Prostate gland (tissue), 2 donors: ENCODE measurements at regions not wholly inside any gene's neighbourhood (a gene's known extent, or its start where the extent isn't known, plus 50 kb on each side); places are given as distances from the start of the nearest gene placed in this dataset.

Experiments
- DNase-seq: peaks from one replicate; pipeline ENCODE4 v3.0.0-alpha.2; 2019; ENCODE audit warnings: low spot score
- H3K27ac ChIP-seq, 2 donors: fragments of 200-600 bp; sonication (generic); 2 replicates each; pipeline ENCODE4 v1.5.1; 2017 to 2019
- H3K27me3 ChIP-seq: fragments of 200-600 bp; sonication (generic); replicated peaks from 2 replicates; pipeline ENCODE4 v1.5.1; 2019; ENCODE audit not compliant: insufficient read depth
- H3K36me3 ChIP-seq, 2 donors: fragments of 200-600 bp; sonication (generic); 1 replicate in 1 of 2; 2 replicates in 1 of 2; pipeline versions ENCODE4 v1.5.1 to v1.8.1; 2017 to 2019
- H3K4me1 ChIP-seq: fragments of 200-600 bp; sonication (generic); replicated peaks from 2 replicates; pipeline ENCODE4 v1.5.1; 2019
- H3K4me3 ChIP-seq, 2 donors: fragments of 200-600 bp; sonication (generic); 2 replicates each; pipeline ENCODE4 v1.5.1; 2017 to 2019
- H3K9me3 ChIP-seq: fragments of 200-600 bp; sonication (generic); 2 replicates; pipeline ENCODE4 v1.5.1; 2017
- CTCF ChIP-seq, 4 experiments: fragments of 200-600 bp in 2 of 4; fragments of 450-650 bp in 2 of 4; sonication (generic) in 2 of 4; IDR thresholded peaks; 1 replicate in 3 of 4; 2 replicates in 1 of 4; pipeline ENCODE4 v1.5.1; 2016 to 2019; ENCODE audit warnings: antibody characterized with exemption in 4 of 4, mild to moderate bottlenecking in 2 of 4, moderate library complexity in 2 of 4
- POLR2A ChIP-seq: fragments of 450-650 bp; IDR thresholded peaks from one replicate; pipeline ENCODE4 v1.6.1; 2016; ENCODE audit warnings: antibody characterized with exemption, mild to moderate bottlenecking
- POLR2AphosphoS5 ChIP-seq: sonication (generic); formaldehyde crosslinking; IDR thresholded peaks from one replicate; pipeline ENCODE4 v1.6.1; 2017; ENCODE audit warnings: antibody characterized with exemption
- WGBS: methylation state at CpG from one replicate; pipeline ENCODE4 v1.1.5; 2018; 5-methylcytosine and 5-hydroxymethylcytosine counted together
- intact Hi-C: fragments of 100-400 bp; cut with DNase I; formaldehyde crosslinking; loops from one replicate; pipeline ENCODE4 v1.14.2; 2022

- H3K9me3 ChIP-seq = no peaks in the 10 kb centered on the region
- no peak for DNase-seq
- no peak overlapping the region for H3K27ac ChIP-seq
- no peaks in the 10 kb centered on the region for H3K27me3 ChIP-seq
- intact Hi-C loops = no loop called here
- H3K4me3 ChIP-seq = no peak overlapping the region
- no peaks in the 10 kb centered on the region for H3K4me1 ChIP-seq
- TF ChIP-seq CTCF (IDR thresholded peaks at IDR 0.05) = no peak
- TF ChIP-seq POLR2A = no peak
- WGBS = 91% methylated on average over 3 of the region's 3 CpGs
- H3K36me3 ChIP-seq = no peaks in the 10 kb centered on the region
Observed at GRCh38 chr4:10743357-10743756, 58.8 kb upstream of the CLNK start.

- Histone ChIP-seq H3K27ac (no peak overlapping the region), H3K27me3 (no peaks in the 10 kb centered on the region), H3K36me3 (no peaks in the 10 kb centered on the region), H3K9me3 (no peaks in the 10 kb centered on the region), H3K4me1 (no peaks in the 10 kb centered on the region), H3K4me3 (no peak overlapping the region)
- no peak for DNase-seq
- no peak for TF ChIP-seq POLR2AphosphoS5
- TF ChIP-seq CTCF (IDR thresholded peaks at IDR 0.05) = no peak
- no peak for TF ChIP-seq POLR2A
- WGBS = 85% methylated on average over 1 of the region's 1 CpG
- intact Hi-C loops = no loop called here
Observed at GRCh38 chr4:10741961-10742699, 57.6 kb upstream of the CLNK start.

- H3K27me3 ChIP-seq = no peaks in the 10 kb centered on the region
- H3K27ac ChIP-seq = no peak overlapping the region
- H3K4me3 ChIP-seq = no peak overlapping the region
- H3K36me3 ChIP-seq = no peaks in the 10 kb centered on the region
- no peaks in the 10 kb centered on the region for H3K4me1 ChIP-seq
- intact Hi-C loops = no loop called here
- WGBS = 54% methylated on average over 4 of the region's 4 CpGs
- TF ChIP-seq CTCF (IDR thresholded peaks at IDR 0.05) (no peak), POLR2AphosphoS5 (no peak), POLR2A (no peak)
- no peaks in the 10 kb centered on the region for H3K9me3 ChIP-seq
- no peak for DNase-seq
Observed at GRCh38 chr4:10740891-10741620, 56.5 kb upstream of the CLNK start.

- Histone ChIP-seq H3K27ac (no peak overlapping the region), H3K27me3 (no peaks in the 10 kb centered on the region), H3K4me3 (no peak overlapping the region), H3K4me1 (no peaks in the 10 kb centered on the region), H3K36me3 (no peaks in the 10 kb centered on the region), H3K9me3 (no peaks in the 10 kb centered on the region)
- 47% methylated on average over 1 of the region's 1 CpG for WGBS
- intact Hi-C loops = no loop called here
- TF ChIP-seq POLR2AphosphoS5 (no peak), POLR2A (no peak), CTCF (IDR thresholded peaks at IDR 0.05) (no peak)
- DNase-seq = no peak
Observed at GRCh38 chr4:10740251-10740650, 55.7 kb upstream of the CLNK start.
